Astrocyte (in vitro differentiated cells and primary cell): ENCODE measurements at regions not wholly inside any gene's neighbourhood (a gene's known extent, or its start where the extent isn't known, plus 50 kb on each side); places are given as distances from the start of the nearest gene placed in this dataset.
"Not testable (repeated sequence)": the region's sequence is repeated elsewhere in the genome, so short reads cannot be mapped to it uniquely, and the experiment has no call there.

Experiments used
- EZH2 ChIP-seq: IDR thresholded peaks from 2 replicates; pipeline ENCODE4 v1.6.1; 2012; ENCODE audit warnings: mild to moderate bottlenecking, low read length, inconsistent platforms; ENCODE audit not compliant: insufficient read depth
- TF ChIP-seq, protein P1 (sequence below): IDR thresholded peaks from 2 replicates; pipeline ENCODE4 v1.5.1; 2011; ENCODE audit warnings: low read depth, mild to moderate bottlenecking, inconsistent platforms, low read length, moderate library complexity; ENCODE audit not compliant: insufficient read depth

DNA sequence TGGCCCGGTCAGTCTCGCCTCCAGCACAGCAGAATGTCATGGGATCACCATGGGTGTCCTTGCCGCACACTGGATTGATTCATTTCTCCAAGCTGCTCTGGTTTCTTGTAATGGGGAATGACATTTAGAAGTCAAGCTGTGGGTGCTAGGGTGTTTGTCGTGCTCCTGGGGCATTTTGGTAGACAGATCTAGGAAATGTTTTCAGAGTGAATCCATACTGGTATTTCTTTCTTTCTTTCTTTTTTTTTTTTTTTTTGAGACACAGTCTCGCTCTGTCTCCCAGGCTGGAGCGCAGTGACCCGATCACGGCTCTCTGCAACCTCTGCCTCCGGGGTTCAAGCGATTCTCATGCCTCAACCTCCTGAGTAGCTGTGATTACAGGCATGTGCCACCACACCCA is 100.0 kb upstream of the PZP start:
- TF ChIP-seq, protein P1, sequence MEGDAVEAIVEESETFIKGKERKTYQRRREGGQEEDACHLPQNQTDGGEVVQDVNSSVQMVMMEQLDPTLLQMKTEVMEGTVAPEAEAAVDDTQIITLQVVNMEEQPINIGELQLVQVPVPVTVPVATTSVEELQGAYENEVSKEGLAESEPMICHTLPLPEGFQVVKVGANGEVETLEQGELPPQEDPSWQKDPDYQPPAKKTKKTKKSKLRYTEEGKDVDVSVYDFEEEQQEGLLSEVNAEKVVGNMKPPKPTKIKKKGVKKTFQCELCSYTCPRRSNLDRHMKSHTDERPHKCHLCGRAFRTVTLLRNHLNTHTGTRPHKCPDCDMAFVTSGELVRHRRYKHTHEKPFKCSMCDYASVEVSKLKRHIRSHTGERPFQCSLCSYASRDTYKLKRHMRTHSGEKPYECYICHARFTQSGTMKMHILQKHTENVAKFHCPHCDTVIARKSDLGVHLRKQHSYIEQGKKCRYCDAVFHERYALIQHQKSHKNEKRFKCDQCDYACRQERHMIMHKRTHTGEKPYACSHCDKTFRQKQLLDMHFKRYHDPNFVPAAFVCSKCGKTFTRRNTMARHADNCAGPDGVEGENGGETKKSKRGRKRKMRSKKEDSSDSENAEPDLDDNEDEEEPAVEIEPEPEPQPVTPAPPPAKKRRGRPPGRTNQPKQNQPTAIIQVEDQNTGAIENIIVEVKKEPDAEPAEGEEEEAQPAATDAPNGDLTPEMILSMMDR: not testable (repeated sequence)
- TF ChIP-seq EZH2: not testable (repeated sequence)
